ENCODE measurements at regions not wholly inside any gene's neighbourhood (a gene's known extent, or its start where the extent isn't known, plus 50 kb on each side); places are given as distances from the start of the nearest gene placed in this dataset.

- TF ChIP-seq CTCF (IDR thresholded peaks at IDR 0.05) (no peak), POLR2A (IDR thresholded peaks at IDR 0.05) (no peak), POLR2AphosphoS5 (IDR thresholded peaks at IDR 0.05) (no peak), EP300 (IDR thresholded peaks at IDR 0.05) (no peak)
Measured at GRCh38 chr6:78400076-78400475, 467.3 kb upstream of the IRAK1BP1 start.
